ENCODE measurements at regions not wholly inside any gene's neighbourhood (a gene's known extent, or its start where the extent isn't known, plus 50 kb on each side); places are given as distances from the start of the nearest gene placed in this dataset.
A peak's percentile ranks its signal among the peaks of the same experiment; 100 is the strongest.

- Histone ChIP-seq H3K27me3 (no peaks in the 10 kb centered on the region), H3K4me1 (no peaks in the 10 kb centered on the region), H3K27ac (no peak overlapping the region), H3K4me3 (no peak overlapping the region), H3K9me3 (no peaks in the 10 kb centered on the region), H3K9ac (no peak overlapping the region), H3K4me2 (no peak overlapping the region), H3K36me3 (no peaks in the 10 kb centered on the region), H4K20me1 (no peaks in the 10 kb centered on the region)
- TF ChIP-seq Cebpa-rat (IDR thresholded peaks at IDR 0.05), result no peak
Observed at GRCh38 chr2:164053021-164053420, 317.2 kb upstream of the FIGN start.

GRCh38 chr2:164052006-164052405, 316.2 kb upstream of the FIGN start:
- H3K9ac ChIP-seq, result no peak overlapping the region
- no peaks in the 10 kb centered on the region for H3K27me3 ChIP-seq
- no peaks in the 10 kb centered on the region for H3K9me3 ChIP-seq
- H3K4me3 ChIP-seq, result no peak overlapping the region
- H3K27ac ChIP-seq, result no peak overlapping the region
- no peak for TF ChIP-seq Cebpa-rat (IDR thresholded peaks at IDR 0.05)
- H3K4me1 ChIP-seq, result no peaks in the 10 kb centered on the region
- no peaks in the 10 kb centered on the region for H4K20me1 ChIP-seq
- no peak overlapping the region for H3K4me2 ChIP-seq
- H3K36me3 ChIP-seq, result no peaks in the 10 kb centered on the region

GRCh38 chr2:164048729-164049128, 312.9 kb upstream of the FIGN start:
- H3K4me1 ChIP-seq, result no peaks in the 10 kb centered on the region
- no peak for TF ChIP-seq Cebpa-rat (IDR thresholded peaks at IDR 0.05)
- H3K4me3 ChIP-seq, result no peak overlapping the region
- H3K4me2 ChIP-seq, result no peak overlapping the region
- no peaks in the 10 kb centered on the region for H3K27me3 ChIP-seq
- H3K9ac ChIP-seq, result no peak overlapping the region
- H3K27ac ChIP-seq, result no peak overlapping the region
- no peaks in the 10 kb centered on the region for H3K36me3 ChIP-seq
- no peaks in the 10 kb centered on the region for H3K9me3 ChIP-seq
- no peaks in the 10 kb centered on the region for H4K20me1 ChIP-seq

DNA sequence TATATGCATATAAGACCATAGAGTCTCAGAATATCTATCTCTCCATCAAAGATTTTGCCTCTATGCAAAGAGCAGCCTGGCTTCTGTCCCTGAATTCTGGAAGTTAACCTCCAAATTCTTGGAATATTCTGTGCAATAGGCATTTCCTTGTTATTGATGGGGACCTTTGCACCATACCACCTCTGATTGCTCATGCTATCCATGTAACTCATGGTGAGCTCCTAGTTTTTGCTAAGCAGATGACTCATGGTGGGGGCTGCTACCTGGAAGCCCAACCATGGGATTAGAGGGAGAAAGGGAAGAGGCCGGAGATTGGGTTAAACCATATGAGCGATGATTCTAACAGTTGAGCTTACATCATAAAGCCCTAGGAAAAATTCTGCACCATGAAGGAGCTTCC, 310.2 kb upstream of the FIGN start:
- no peaks in the 10 kb centered on the region for H3K4me1 ChIP-seq
- H3K27ac ChIP-seq, result no peak overlapping the region
- no peak overlapping the region for H3K4me3 ChIP-seq
- H3K9ac ChIP-seq, result no peak overlapping the region
- no peak overlapping the region for H3K4me2 ChIP-seq
- no peaks in the 10 kb centered on the region for H3K9me3 ChIP-seq
- TF ChIP-seq Cebpa-rat (IDR thresholded peaks at IDR 0.05), result no peak
- H3K27me3 ChIP-seq, result no peaks in the 10 kb centered on the region
- H3K36me3 ChIP-seq, result no peaks in the 10 kb centered on the region
- no peaks in the 10 kb centered on the region for H4K20me1 ChIP-seq

DNA sequence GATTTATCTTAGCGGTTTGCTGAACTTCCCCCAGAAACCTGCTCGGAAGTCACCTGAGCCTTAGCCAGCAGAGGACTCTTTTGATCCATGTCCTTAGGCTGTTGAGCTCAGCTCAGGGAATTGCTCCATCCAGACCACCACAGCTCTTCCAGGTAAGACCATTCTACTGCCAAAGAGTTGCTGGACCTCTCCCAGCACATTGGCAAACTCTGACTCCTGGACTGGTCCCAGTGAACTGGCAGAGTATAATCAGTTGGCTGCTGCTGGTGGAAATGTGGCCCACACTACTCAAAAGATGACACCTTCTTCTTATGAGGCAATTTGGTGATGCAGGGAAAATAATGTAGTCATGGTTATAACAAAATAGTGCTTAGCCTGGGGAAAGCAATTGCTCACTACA, 308.8 kb upstream of the FIGN start:
- Histone ChIP-seq H3K4me2 (no peak overlapping the region), H3K4me1 (no peaks in the 10 kb centered on the region), H3K9me3 (no peaks in the 10 kb centered on the region), H3K4me3 (no peak overlapping the region), H3K27me3 (no peaks in the 10 kb centered on the region), H4K20me1 (no peaks in the 10 kb centered on the region), H3K27ac (no peak overlapping the region), H3K9ac (no peak overlapping the region), H3K36me3 (no peaks in the 10 kb centered on the region)
- no peak for TF ChIP-seq Cebpa-rat (IDR thresholded peaks at IDR 0.05)

DNA sequence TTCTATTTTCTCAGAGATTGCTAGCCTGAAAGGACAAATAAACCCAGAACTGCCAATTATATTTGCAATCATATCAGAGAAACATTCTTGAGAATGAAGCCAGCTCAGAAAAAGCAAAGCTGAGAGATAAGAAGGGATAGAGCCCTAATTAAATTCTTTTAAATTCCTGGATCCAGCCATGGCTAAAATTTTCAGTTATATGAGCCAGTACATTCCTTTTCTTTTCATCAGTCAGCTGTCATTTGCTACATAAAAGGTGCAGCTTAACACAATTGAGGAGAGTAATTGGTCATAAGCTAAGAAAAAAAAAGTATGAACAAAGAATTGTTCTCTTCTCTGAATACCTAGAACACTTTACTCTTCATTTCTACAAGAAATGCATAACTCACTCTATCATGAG, 303.5 kb upstream of the FIGN start:
- Histone ChIP-seq H4K20me1 (no peaks in the 10 kb centered on the region), H3K27ac (no peak overlapping the region), H3K9ac (no peak overlapping the region), H3K36me3 (no peaks in the 10 kb centered on the region), H3K4me1 (no peaks in the 10 kb centered on the region), H3K9me3 (no peaks in the 10 kb centered on the region), H3K4me2 (no peak overlapping the region), H3K27me3 (no peaks in the 10 kb centered on the region), H3K4me3 (no peak overlapping the region)
- no peak for TF ChIP-seq Cebpa-rat (IDR thresholded peaks at IDR 0.05)

DNA sequence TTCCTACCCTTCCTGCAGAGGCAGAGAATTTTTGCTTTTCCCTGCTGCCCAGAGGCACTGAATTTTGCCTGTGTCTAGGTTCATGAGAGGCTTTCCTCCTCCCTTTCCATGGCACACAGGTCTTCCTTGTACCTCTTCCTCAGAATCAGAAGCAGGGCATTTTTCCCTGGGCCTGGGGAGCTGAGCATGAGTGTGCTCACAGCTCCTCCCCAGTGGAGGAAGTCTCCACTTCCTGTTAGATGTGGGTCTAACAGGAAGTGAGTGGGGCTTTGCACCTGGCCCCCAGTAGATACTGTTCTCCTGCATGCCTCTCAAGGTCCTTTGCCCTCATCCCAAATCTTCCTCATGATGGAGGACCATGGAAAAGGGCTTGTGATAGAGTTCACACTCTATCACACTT, 297.2 kb upstream of the FIGN start:
- H3K4me3 ChIP-seq, result no peak overlapping the region
- no peak for TF ChIP-seq Cebpa-rat (IDR thresholded peaks at IDR 0.05)

GRCh38 chr2:164030623-164031022, 294.8 kb upstream of the FIGN start:
- Histone ChIP-seq H3K4me3 (no peak overlapping the region), H3K36me3 (no peaks in the 10 kb centered on the region), H3K9me3 (no peaks in the 10 kb centered on the region), H3K4me2 (no peak overlapping the region), H3K27ac (no peak overlapping the region), H3K4me1 (peaks cover 10% of the 10 kb centered on the region), H4K20me1 (no peaks in the 10 kb centered on the region), H3K9ac (no peak overlapping the region), H3K27me3 (no peaks in the 10 kb centered on the region)
- no peak for TF ChIP-seq Cebpa-rat (IDR thresholded peaks at IDR 0.05)

More for the DNA sequence above, 297.2 kb upstream of the FIGN start:
- H3K9me3 ChIP-seq, result no peaks in the 10 kb centered on the region
- no peak overlapping the region for H3K9ac ChIP-seq
- no peaks in the 10 kb centered on the region for H4K20me1 ChIP-seq
- peak overlapping the region; percentile 62 for H3K27ac ChIP-seq
- H3K4me1 ChIP-seq, result peaks cover 10% of the 10 kb centered on the region
- no peaks in the 10 kb centered on the region for H3K27me3 ChIP-seq
- H3K4me2 ChIP-seq, result peak overlapping the region; percentile 54
- no peaks in the 10 kb centered on the region for H3K36me3 ChIP-seq

DNA sequence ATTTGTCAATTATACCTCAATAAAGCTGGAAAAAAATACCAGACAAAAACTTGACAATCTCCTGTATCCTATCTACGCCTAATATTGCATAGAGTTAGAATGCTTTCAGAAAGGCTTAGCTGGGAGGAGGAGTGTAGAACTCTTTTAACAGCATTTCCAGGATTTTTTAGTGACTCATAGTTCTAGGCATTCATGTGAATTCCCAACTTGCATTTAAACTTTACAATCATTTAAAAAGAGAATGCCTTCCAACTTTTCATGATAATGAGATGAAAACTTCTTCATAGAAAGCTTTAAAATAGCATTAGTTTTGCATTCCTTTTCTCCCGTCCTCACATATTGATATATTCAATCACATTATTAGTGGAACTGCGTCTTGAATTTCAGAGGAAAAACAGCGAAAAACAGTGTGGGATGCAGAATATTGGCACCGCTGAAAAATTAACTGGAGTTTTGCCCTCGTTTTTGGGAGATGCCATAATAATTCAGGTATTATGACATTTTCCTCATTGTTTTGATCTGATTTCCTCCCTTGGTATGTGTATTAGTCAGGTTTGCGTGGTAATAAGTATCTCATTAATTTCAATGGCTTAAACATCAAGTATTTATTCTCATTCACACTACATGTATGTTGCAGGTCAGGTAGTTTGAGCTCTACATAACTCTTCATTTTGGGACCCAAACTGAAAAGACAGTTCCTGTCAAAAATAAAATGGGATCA, 293.2 kb upstream of the FIGN start:
- H3K9me3 ChIP-seq, result no peaks in the 10 kb centered on the region
- no peaks in the 10 kb centered on the region for H4K20me1 ChIP-seq
- no peak for TF ChIP-seq Cebpa-rat (IDR thresholded peaks at IDR 0.05)
- H3K27me3 ChIP-seq, result no peaks in the 10 kb centered on the region
- no peak overlapping the region for H3K27ac ChIP-seq
- H3K4me3 ChIP-seq, result no peak overlapping the region
- H3K4me2 ChIP-seq, result no peak overlapping the region
- no peaks in the 10 kb centered on the region for H3K36me3 ChIP-seq
- no peak overlapping the region for H3K9ac ChIP-seq
- peaks cover 10% of the 10 kb centered on the region for H3K4me1 ChIP-seq

DNA sequence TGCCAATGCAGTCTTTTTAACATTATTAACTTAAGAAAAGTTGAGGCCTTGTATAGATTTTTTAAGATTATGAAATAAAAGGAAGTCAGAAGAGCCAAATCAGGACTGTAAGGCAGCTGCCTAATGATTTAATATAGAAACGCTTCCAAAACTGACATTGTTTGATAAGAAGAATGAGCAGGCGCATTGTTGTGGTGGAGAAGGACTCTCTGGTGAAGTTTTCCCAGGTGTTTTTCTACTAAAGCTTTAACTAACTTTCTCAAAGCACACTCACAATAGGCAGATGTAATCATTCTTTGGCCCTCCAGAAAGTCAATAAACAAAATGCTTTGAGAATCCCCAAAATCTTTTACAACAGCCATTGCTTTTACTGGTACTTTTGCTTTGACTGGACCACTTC, 288.6 kb upstream of the FIGN start:
- H4K20me1 ChIP-seq, result no peaks in the 10 kb centered on the region
- H3K4me1 ChIP-seq, result no peaks in the 10 kb centered on the region
- H3K4me2 ChIP-seq, result no peak overlapping the region
- H3K27ac ChIP-seq, result no peak overlapping the region
- no peak overlapping the region for H3K4me3 ChIP-seq
- no peaks in the 10 kb centered on the region for H3K36me3 ChIP-seq
- peaks cover 3% of the 10 kb centered on the region; the same call in 1 of the 2 replicates for H3K9me3 ChIP-seq
- H3K27me3 ChIP-seq, result no peaks in the 10 kb centered on the region
- H3K9ac ChIP-seq, result no peak overlapping the region
- no peak for TF ChIP-seq Cebpa-rat (IDR thresholded peaks at IDR 0.05)

DNA sequence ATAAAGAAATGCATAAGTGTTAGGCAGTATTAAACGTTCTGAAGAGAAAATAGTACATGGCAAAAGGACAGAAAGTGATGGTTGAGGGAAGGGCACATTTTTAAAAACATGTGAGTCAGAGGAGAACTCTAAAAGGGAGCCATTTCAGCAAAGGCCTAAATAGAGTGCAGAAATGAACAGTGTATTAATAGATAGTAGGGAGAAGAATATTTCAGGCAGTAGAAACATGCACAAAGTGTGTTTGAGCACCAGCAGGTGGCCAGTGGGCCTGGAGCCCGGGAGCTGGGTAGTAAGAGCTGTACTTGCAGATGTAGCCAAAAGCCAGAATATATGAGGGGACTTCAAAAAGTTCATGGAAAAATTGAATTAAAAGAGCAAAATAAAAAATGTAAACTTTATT, 288.1 kb upstream of the FIGN start:
- H3K27ac ChIP-seq, result no peak overlapping the region
- no peaks in the 10 kb centered on the region for H3K36me3 ChIP-seq
- H3K4me1 ChIP-seq, result no peaks in the 10 kb centered on the region
- H3K9ac ChIP-seq, result no peak overlapping the region
- no peak overlapping the region for H3K4me3 ChIP-seq
- H3K4me2 ChIP-seq, result no peak overlapping the region
- H3K9me3 ChIP-seq, result peaks cover 3% of the 10 kb centered on the region; the same call in 1 of the 2 replicates
- H3K27me3 ChIP-seq, result no peaks in the 10 kb centered on the region
- no peak for TF ChIP-seq Cebpa-rat (IDR thresholded peaks at IDR 0.05)
- no peaks in the 10 kb centered on the region for H4K20me1 ChIP-seq
